K562 (cell line): ENCODE measurements at regions not wholly inside any gene's neighbourhood (a gene's known extent, or its start where the extent isn't known, plus 50 kb on each side); places are given as distances from the start of the nearest gene placed in this dataset.

Experiments used
- ATAC-seq: fragments of 200-7000 bp; cut with Tn5 transposase; 3 replicates; pipeline ENCODE4 v1.9.1; 2020; ENCODE audit warnings: moderate library complexity
- BruUV-seq: library from RNA; stranded (reverse); fragments of 400-500 nt; replicated peaks from 2 replicates; lab custom pipeline; 2021; lab: Mats Ljungman, UMichigan
- CTCF ChIA-PET: fragments of 300-600 bp; formaldehyde crosslinking; extraction: SDS; loops from one replicate; lab custom pipeline; 2021; ENCODE audit warnings: low intra/inter-chr PET ratio; lab: Yijun Ruan, JAX
- POLR2A ChIA-PET: fragments of 300-600, 350-650 bp; sonication (Branson Sonifier 250); formaldehyde crosslinking; extraction: SDS; loops from one replicate; lab custom pipeline; 2021; ENCODE audit warnings: antibody characterized with exemption, inconsistent platforms; lab: Yijun Ruan, JAX
- DNase-seq, 4 experiments: peaks; one replicate each; pipeline versions ENCODE4 v3.0.0 to v3.0.0-alpha.2; 2011 to 2018; ENCODE audit warnings: low spot score in 3 of 4, mixed read lengths in 3 of 4; ENCODE audit errors: extremely low read depth in 1 of 4
- FAIRE-seq: peaks from 2 replicates; lab custom pipeline; 2011; peaks lifted over from hg19 to GRCh38; lab: Jason Lieb, UNC
- H2AFZ ChIP-seq: 2 replicates; pipeline ENCODE4 v1.6.0; 2011; ENCODE audit warnings: low read depth, low read length, control low read depth, inconsistent platforms
- H3K27ac ChIP-seq: fragments of 200-600 bp; 3 replicates; pipeline ENCODE4 v1.8.0; 2011; ENCODE audit warnings: low read depth, mild to moderate bottlenecking, control low read depth, inconsistent platforms, low read length, moderate library complexity, mixed read lengths; ENCODE audit errors: extremely low read depth
- H3K27me3 ChIP-seq, 2 experiments: fragments of 300-600 bp in 1 of 2; 2 replicates in 1 of 2; 3 replicates in 1 of 2; pipeline versions ENCODE4 v1.6.0 to v1.8.0; 2011; ENCODE audit warnings: inconsistent platforms in 2 of 2, low read length in 2 of 2, mild to moderate bottlenecking in 1 of 2, mixed read lengths in 1 of 2, moderate library complexity in 1 of 2; ENCODE audit not compliant: control insufficient read depth in 2 of 2, insufficient read depth in 2 of 2
- H3K36me3 ChIP-seq: fragments of 300-600 bp; 3 replicates; pipeline ENCODE4 v1.8.0; 2011; ENCODE audit warnings: mild to moderate bottlenecking, low read length, inconsistent platforms; ENCODE audit not compliant: control insufficient read depth, insufficient read depth
- H3K4me1 ChIP-seq, 2 experiments: fragments of 200-600 bp in 1 of 2; replicated peaks in 1 of 2; 2 replicates in 1 of 2; 3 replicates in 1 of 2; pipeline versions ENCODE4 v1.5.1 to v1.8.0; 2011; ENCODE audit warnings: inconsistent platforms in 2 of 2, low read length in 2 of 2, mild to moderate bottlenecking in 1 of 2, mixed read lengths in 1 of 2, moderate library complexity in 1 of 2; ENCODE audit not compliant: control insufficient read depth in 2 of 2, insufficient read depth in 2 of 2
- H3K4me2 ChIP-seq: 2 replicates; pipeline ENCODE4 v1.6.1; 2011; ENCODE audit warnings: low read length, control low read depth, inconsistent platforms, mixed read lengths; ENCODE audit not compliant: insufficient read depth
- H3K4me3 ChIP-seq: fragments of 200-600 bp; sonication (generic), shearing (Covaris generic); 2 replicates; pipeline ENCODE4 v1.5.1; 2016; ENCODE audit warnings: control low read depth, inconsistent platforms
- H3K79me2 ChIP-seq: fragments of 200-600 bp; 3 replicates; pipeline ENCODE4 v1.8.0; 2011; ENCODE audit warnings: low read length, inconsistent platforms; ENCODE audit not compliant: control insufficient read depth, insufficient read depth
- H3K9ac ChIP-seq, 2 experiments: 2 replicates each; pipeline versions ENCODE4 v1.6.0 to v1.6.1; 2011; ENCODE audit warnings: low read depth in 2 of 2, low read length in 2 of 2, control low read depth in 1 of 2, inconsistent platforms in 1 of 2, mild to moderate bottlenecking in 1 of 2, mixed read lengths in 1 of 2; ENCODE audit not compliant: insufficient read depth in 1 of 2
- H3K9me1 ChIP-seq: one replicate; pipeline ENCODE4 v1.6.0; 2011; ENCODE audit warnings: inconsistent platforms, mild to moderate bottlenecking, low read length, moderate library complexity; ENCODE audit not compliant: control insufficient read depth, insufficient read depth
- H3K9me3 ChIP-seq: replicated peaks from 2 replicates; pipeline ENCODE4 v1.5.1; 2011; ENCODE audit warnings: low read depth, low read length, inconsistent platforms; ENCODE audit not compliant: control insufficient read depth, insufficient read depth
- H4K20me1 ChIP-seq: replicated peaks from 2 replicates; pipeline ENCODE4 v1.6.1; 2011; ENCODE audit warnings: low read length, inconsistent platforms, mixed read lengths; ENCODE audit not compliant: control insufficient read depth, insufficient read depth
- ARID1B ChIP-seq: fragments of 450-650 bp; IDR thresholded peaks from 2 replicates; pipeline ENCODE4 v1.6.1; 2016; ENCODE audit warnings: antibody characterized with exemption, mild to moderate bottlenecking, inconsistent platforms
- CUX1 ChIP-seq: fragments of 200-800 bp; sonication (Bioruptor generic); IDR thresholded peaks from 2 replicates; pipeline ENCODE4 v1.6.1; 2016; ENCODE audit warnings: missing genetic modification characterization, missing compliant biosample characterization
- HEY1 ChIP-seq: fragments of 250-450 bp; sonication (Bioruptor Pico); IDR thresholded peaks from 2 replicates; pipeline ENCODE4 v1.5.0; 2020; ENCODE audit warnings: mild to moderate bottlenecking, moderate library complexity, borderline replicate concordance
- MLX ChIP-seq, 2 experiments: fragments of 450-650 bp in 1 of 2; sonication (generic) in 1 of 2; formaldehyde crosslinking; conservative IDR thresholded peaks; 2 replicates each; pipeline versions ENCODE4 v1.4.0 to v1.8.1; 2020 to 2022; ENCODE audit warnings: mild to moderate bottlenecking in 1 of 2, missing genetic modification reagents in 1 of 2
- WGBS: fragments of 100-300 bp; shearing (Covaris generic); methylation state at CpG from one replicate; pipeline ENCODE4 v1.1.6; 2016; ENCODE audit warnings: low coverage, mixed read lengths; ENCODE audit not compliant: insufficient coverage; ENCODE audit errors: missing lambda C conversion rate; 5-methylcytosine and 5-hydroxymethylcytosine counted together
- in situ Hi-C: fragments of 300-500 bp; cut with MboI; formaldehyde crosslinking; loops from 4 replicates; pipeline ENCODE4 v1.15.0; 2018; ENCODE audit warnings: inconsistent platforms, mixed read lengths
- intact Hi-C: fragments of 100-400 bp; cut with micrococcal nuclease; formaldehyde crosslinking; loops from 2 replicates; pipeline ENCODE4 v1.14.2; 2022
- TF ChIP-seq, protein P1 (sequence below): sonication (generic); formaldehyde crosslinking; IDR thresholded peaks from 2 replicates; pipeline ENCODE4 v1.8.0; 2023; ENCODE audit warnings: missing genetic modification reagents, mild to moderate bottlenecking, borderline replicate concordance

DNA sequence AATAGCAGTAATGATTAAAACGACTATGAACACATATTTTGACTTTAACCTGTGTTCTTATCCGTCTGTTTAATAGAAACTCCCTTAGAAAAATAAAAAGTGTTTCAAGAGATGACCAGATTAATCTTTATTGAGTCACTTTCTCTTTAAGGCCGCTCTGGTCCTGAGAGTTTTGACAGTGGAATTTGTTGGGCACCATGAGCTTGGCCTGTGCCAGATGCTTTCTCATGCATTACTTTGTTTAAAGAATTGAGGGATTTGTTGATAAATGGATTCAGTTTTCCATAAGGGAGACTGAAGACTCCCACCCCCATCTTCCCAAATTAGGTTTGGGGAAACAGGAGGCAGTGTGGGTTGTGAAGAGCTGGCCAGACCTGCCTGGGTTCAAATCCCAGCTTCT lies 53.2 kb upstream of the ALX4 start:
- peaks cover 33 to 58% of the 10 kb centered on the region in 2 experiments for H3K27me3 ChIP-seq
- POLR2A ChIA-PET = interaction anchor here (0.6 to 1.3 kb wide), 5 partner anchors 8 to 635 kb away, joined by 3 to 4 read pairs (median 3); no protein-coding TSS in a partner anchor
- H2AFZ ChIP-seq = no peak overlapping the region
- DNase-seq = no peak
- WGBS = 5% methylated on average over 3 of the region's 3 CpGs
- H4K20me1 ChIP-seq = 0 out of 2 replicates have a peak, but pooled peaks cover 2% of the 10 kb centered on the region
- H3K36me3 ChIP-seq = no peaks in the 10 kb centered on the region
- no TSS peak for BruUV-seq
- H3K9me3 ChIP-seq = no peaks in the 10 kb centered on the region
- H3K4me2 ChIP-seq = no peak overlapping the region
- no peaks in the 10 kb centered on the region for H3K9me1 ChIP-seq
- H3K79me2 ChIP-seq = no peaks in the 10 kb centered on the region
- in situ Hi-C loops = no loop called here
- no peak overlapping the region for H3K4me3 ChIP-seq
- intact Hi-C loops = loop anchor here (10.0 kb wide), 1 partner anchor 62 kb away; no protein-coding TSS in a partner anchor
- FAIRE-seq = no peak
- H3K9ac ChIP-seq = no peak overlapping the region
- CTCF ChIA-PET = no interaction called here
- H3K27ac ChIP-seq = no peak overlapping the region
- H3K4me1 ChIP-seq = peaks cover 5 to 13% of the 10 kb centered on the region in 2 experiments; a peak in 3 of 5 replicates
- ATAC-seq = no peak
- no peak for TF ChIP-seq CUX1 (CRISPR knock-in tag)
- TF ChIP-seq ARID1B = no peak
- TF ChIP-seq, protein P1, sequence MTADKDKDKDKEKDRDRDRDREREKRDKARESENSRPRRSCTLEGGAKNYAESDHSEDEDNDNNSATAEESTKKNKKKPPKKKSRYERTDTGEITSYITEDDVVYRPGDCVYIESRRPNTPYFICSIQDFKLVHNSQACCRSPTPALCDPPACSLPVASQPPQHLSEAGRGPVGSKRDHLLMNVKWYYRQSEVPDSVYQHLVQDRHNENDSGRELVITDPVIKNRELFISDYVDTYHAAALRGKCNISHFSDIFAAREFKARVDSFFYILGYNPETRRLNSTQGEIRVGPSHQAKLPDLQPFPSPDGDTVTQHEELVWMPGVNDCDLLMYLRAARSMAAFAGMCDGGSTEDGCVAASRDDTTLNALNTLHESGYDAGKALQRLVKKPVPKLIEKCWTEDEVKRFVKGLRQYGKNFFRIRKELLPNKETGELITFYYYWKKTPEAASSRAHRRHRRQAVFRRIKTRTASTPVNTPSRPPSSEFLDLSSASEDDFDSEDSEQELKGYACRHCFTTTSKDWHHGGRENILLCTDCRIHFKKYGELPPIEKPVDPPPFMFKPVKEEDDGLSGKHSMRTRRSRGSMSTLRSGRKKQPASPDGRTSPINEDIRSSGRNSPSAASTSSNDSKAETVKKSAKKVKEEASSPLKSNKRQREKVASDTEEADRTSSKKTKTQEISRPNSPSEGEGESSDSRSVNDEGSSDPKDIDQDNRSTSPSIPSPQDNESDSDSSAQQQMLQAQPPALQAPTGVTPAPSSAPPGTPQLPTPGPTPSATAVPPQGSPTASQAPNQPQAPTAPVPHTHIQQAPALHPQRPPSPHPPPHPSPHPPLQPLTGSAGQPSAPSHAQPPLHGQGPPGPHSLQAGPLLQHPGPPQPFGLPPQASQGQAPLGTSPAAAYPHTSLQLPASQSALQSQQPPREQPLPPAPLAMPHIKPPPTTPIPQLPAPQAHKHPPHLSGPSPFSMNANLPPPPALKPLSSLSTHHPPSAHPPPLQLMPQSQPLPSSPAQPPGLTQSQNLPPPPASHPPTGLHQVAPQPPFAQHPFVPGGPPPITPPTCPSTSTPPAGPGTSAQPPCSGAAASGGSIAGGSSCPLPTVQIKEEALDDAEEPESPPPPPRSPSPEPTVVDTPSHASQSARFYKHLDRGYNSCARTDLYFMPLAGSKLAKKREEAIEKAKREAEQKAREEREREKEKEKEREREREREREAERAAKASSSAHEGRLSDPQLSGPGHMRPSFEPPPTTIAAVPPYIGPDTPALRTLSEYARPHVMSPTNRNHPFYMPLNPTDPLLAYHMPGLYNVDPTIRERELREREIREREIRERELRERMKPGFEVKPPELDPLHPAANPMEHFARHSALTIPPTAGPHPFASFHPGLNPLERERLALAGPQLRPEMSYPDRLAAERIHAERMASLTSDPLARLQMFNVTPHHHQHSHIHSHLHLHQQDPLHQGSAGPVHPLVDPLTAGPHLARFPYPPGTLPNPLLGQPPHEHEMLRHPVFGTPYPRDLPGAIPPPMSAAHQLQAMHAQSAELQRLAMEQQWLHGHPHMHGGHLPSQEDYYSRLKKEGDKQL (CRISPR knock-in tag) = no peak
- no peak for TF ChIP-seq MLX (CRISPR knock-in tag; conservative IDR thresholded peaks at IDR 0.05)
- no peak for TF ChIP-seq HEY1 (CRISPR knock-in tag)
